SK-N-SH (cell line): ENCODE measurements at regions not wholly inside any gene's neighbourhood (a gene's known extent, or its start where the extent isn't known, plus 50 kb on each side); places are given as distances from the start of the nearest gene placed in this dataset.
"Not testable (repeated sequence)": the region's sequence is repeated elsewhere in the genome, so short reads cannot be mapped to it uniquely, and the experiment has no call there.

Experiments used
- CTCF ChIA-PET: fragments of 300-600, 350-600 bp; formaldehyde crosslinking; extraction: SDS; loops from one replicate; lab custom pipeline; 2021; lab: Yijun Ruan, JAX
- POLR2A ChIA-PET: fragments of 350-600 bp; sonication (Branson Sonifier 250); formaldehyde crosslinking; extraction: SDS; loops from one replicate; lab custom pipeline; 2020; ENCODE audit warnings: antibody characterized with exemption, inconsistent platforms; lab: Yijun Ruan, JAX
- DNase-seq: peaks from one replicate; pipeline ENCODE4 v3.0.0; 2012
- H2AFZ ChIP-seq: fragments of 200-600 bp; sonication (generic); 2 replicates; pipeline ENCODE4 v1.8.1; 2016; ENCODE audit warnings: antibody characterized with exemption, mild to moderate bottlenecking, low read depth
- H3F3A ChIP-seq: fragments of 200-600 bp; sonication (generic); replicated peaks from 2 replicates; pipeline ENCODE3; 2016; ENCODE audit warnings: antibody characterized with exemption, mild to moderate bottlenecking; ENCODE audit not compliant: insufficient read depth
- H3K27ac ChIP-seq, 2 experiments: fragments of 200-500 bp in 1 of 2; fragments of 200-600 bp in 1 of 2; sonication (Bioruptor generic) in 1 of 2; sonication (generic), shearing (Covaris generic) in 1 of 2; 2 replicates each; pipeline versions ENCODE4 v1.5.1 to v1.6.1; 2014 to 2016; ENCODE audit warnings: low read depth in 2 of 2, inconsistent platforms in 1 of 2, low read length in 1 of 2, mild to moderate bottlenecking in 1 of 2, mixed read lengths in 1 of 2
- H3K27me3 ChIP-seq: fragments of 200-600 bp; sonication (generic), shearing (Covaris generic); 2 replicates; pipeline ENCODE4 v1.6.1; 2016; ENCODE audit warnings: mixed run types; ENCODE audit not compliant: insufficient read depth
- H3K36me3 ChIP-seq, 2 experiments: fragments of 200-500 bp in 1 of 2; fragments of 200-600 bp in 1 of 2; sonication (Bioruptor generic) in 1 of 2; sonication (generic) in 1 of 2; replicated peaks in 1 of 2; 2 replicates each; pipeline versions ENCODE3 to v1.5.1; 2014 to 2016; ENCODE audit warnings: low read length in 1 of 2, mild to moderate bottlenecking in 1 of 2; ENCODE audit not compliant: insufficient read depth in 2 of 2, control insufficient read depth in 1 of 2
- H3K4me1 ChIP-seq, 2 experiments: fragments of 200-500 bp in 1 of 2; fragments of 200-600 bp in 1 of 2; sonication (Bioruptor generic) in 1 of 2; sonication (generic), shearing (Covaris generic) in 1 of 2; 2 replicates each; pipeline versions ENCODE4 v1.5.1 to v1.6.1; 2014 to 2016; ENCODE audit warnings: low read depth in 1 of 2, low read length in 1 of 2, mixed run types in 1 of 2; ENCODE audit not compliant: insufficient read depth in 2 of 2, control insufficient read depth in 1 of 2
- H3K4me2 ChIP-seq: fragments of 200-600 bp; sonication (generic), shearing (Covaris generic); 2 replicates; pipeline ENCODE4 v1.6.1; 2017; ENCODE audit warnings: mixed run types
- H3K4me3 ChIP-seq, 2 experiments: fragments of 200-500 bp in 1 of 2; fragments of 200-600 bp in 1 of 2; sonication (Bioruptor generic) in 1 of 2; sonication (generic), shearing (Covaris generic) in 1 of 2; 2 replicates each; pipeline versions ENCODE4 v1.5.1 to v1.8.1; 2014 to 2016; ENCODE audit warnings: low read depth in 2 of 2, inconsistent platforms in 1 of 2, low read length in 1 of 2, mild to moderate bottlenecking in 1 of 2, mixed read lengths in 1 of 2, moderate library complexity in 1 of 2
- H3K79me2 ChIP-seq: fragments of 200-600 bp; sonication (generic); 2 replicates; pipeline ENCODE4 v1.8.1; 2017; ENCODE audit warnings: mild to moderate bottlenecking; ENCODE audit not compliant: insufficient read depth
- H3K9ac ChIP-seq: fragments of 200-600 bp; sonication (generic); 2 replicates; pipeline ENCODE4 v1.6.1; 2017; ENCODE audit warnings: mixed run types
- H3K9me2 ChIP-seq: fragments of 200-600 bp; sonication (generic); 2 replicates; pipeline ENCODE4 v1.6.1; 2017; ENCODE audit warnings: mixed run types
- H3K9me3 ChIP-seq: fragments of 200-600 bp; sonication (generic); 2 replicates; pipeline ENCODE4 v1.6.1; 2017; ENCODE audit warnings: mixed run types, mild to moderate bottlenecking, moderate library complexity
- H4K20me1 ChIP-seq: fragments of 200-600 bp; sonication (generic); 2 replicates; pipeline ENCODE4 v1.6.1; 2017; ENCODE audit warnings: mild to moderate bottlenecking, mixed run types; ENCODE audit not compliant: insufficient read depth
- GABPA ChIP-seq: IDR thresholded peaks from 2 replicates; pipeline ENCODE4 v1.4.0; 2012; ENCODE audit warnings: low read depth, mild to moderate bottlenecking
- MEF2A ChIP-seq: IDR thresholded peaks from 2 replicates; pipeline ENCODE4 v1.4.0; 2012; ENCODE audit warnings: low read depth, borderline replicate concordance
- RAD21 ChIP-seq: IDR thresholded peaks from 2 replicates; pipeline ENCODE4 v1.6.1; 2012; ENCODE audit warnings: mild to moderate bottlenecking, low read length
- whole genome bisulfite sequencing: methylation state at CpG from one replicate; pipeline ENCODE4 v1.1.6; 2017; ENCODE audit warnings: low lambda C conversion rate; 5-methylcytosine and 5-hydroxymethylcytosine counted together
- TF ChIP-seq, protein P1 (sequence below): IDR thresholded peaks from 2 replicates; pipeline ENCODE4 v1.4.0; 2012; ENCODE audit warnings: low read depth, borderline replicate concordance
- TF ChIP-seq, protein P2 (sequence below): IDR thresholded peaks from 2 replicates; pipeline ENCODE4 v1.4.0; 2012; ENCODE audit warnings: low read depth, borderline replicate concordance
- TF ChIP-seq, protein P3 (sequence below): fragments of 150-350 bp; IDR thresholded peaks from 2 replicates; pipeline ENCODE4 v1.6.1; 2016; ENCODE audit warnings: mild to moderate bottlenecking, low read depth, low read length

DNA sequence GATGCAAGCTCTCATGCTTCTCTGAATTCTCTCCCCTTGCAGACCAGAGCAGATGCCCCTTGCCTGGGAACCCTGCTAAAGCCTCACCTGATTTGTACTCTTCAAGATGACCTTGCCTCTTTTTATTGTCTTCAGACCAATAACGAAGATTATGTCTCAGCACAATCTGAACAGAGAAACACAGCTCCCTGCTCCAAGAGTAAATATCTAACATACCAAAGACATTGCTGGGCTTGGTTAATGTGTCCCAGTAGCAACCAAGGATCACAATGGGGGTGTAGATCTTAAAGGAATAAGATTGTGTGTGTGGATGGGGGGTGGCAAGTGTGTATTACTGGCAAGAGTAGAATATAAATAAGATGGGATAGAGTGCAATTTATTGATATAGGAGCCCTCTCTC lies 67.6 kb upstream of the LHFPL2 start:
- Histone ChIP-seq H3K27ac (no peak overlapping the region), H4K20me1 (no peaks in the 10 kb centered on the region), H3K79me2 (no peaks in the 10 kb centered on the region), H3K4me1 (0 out of 4 replicates have a peak, but pooled peaks cover 0 to 5% of the 10 kb centered on the region in 2 experiments), H3K9me3 (no peaks in the 10 kb centered on the region), H2AFZ (no peak overlapping the region), H3K4me2 (no peak overlapping the region), H3K9me2 (no peaks in the 10 kb centered on the region), H3F3A (no peaks in the 10 kb centered on the region), H3K9ac (no peak overlapping the region), H3K36me3 (no peaks in the 10 kb centered on the region), H3K4me3 (no peak overlapping the region), H3K27me3 (no peaks in the 10 kb centered on the region)
- 32% methylated on average over 1 of the region's 1 CpG for WGBS
- CTCF ChIA-PET, result no interaction called here
- POLR2A ChIA-PET, result no interaction called here
- no peak for DNase-seq
- TF ChIP-seq, protein P1, sequence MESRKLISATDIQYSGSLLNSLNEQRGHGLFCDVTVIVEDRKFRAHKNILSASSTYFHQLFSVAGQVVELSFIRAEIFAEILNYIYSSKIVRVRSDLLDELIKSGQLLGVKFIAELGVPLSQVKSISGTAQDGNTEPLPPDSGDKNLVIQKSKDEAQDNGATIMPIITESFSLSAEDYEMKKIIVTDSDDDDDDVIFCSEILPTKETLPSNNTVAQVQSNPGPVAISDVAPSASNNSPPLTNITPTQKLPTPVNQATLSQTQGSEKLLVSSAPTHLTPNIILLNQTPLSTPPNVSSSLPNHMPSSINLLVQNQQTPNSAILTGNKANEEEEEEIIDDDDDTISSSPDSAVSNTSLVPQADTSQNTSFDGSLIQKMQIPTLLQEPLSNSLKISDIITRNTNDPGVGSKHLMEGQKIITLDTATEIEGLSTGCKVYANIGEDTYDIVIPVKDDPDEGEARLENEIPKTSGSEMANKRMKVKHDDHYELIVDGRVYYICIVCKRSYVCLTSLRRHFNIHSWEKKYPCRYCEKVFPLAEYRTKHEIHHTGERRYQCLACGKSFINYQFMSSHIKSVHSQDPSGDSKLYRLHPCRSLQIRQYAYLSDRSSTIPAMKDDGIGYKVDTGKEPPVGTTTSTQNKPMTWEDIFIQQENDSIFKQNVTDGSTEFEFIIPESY, result no peak
- TF ChIP-seq MEF2A, result no peak
- TF ChIP-seq, protein P2, sequence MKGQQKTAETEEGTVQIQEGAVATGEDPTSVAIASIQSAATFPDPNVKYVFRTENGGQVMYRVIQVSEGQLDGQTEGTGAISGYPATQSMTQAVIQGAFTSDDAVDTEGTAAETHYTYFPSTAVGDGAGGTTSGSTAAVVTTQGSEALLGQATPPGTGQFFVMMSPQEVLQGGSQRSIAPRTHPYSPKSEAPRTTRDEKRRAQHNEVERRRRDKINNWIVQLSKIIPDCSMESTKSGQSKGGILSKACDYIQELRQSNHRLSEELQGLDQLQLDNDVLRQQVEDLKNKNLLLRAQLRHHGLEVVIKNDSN, result no peak
- TF ChIP-seq, protein P3, sequence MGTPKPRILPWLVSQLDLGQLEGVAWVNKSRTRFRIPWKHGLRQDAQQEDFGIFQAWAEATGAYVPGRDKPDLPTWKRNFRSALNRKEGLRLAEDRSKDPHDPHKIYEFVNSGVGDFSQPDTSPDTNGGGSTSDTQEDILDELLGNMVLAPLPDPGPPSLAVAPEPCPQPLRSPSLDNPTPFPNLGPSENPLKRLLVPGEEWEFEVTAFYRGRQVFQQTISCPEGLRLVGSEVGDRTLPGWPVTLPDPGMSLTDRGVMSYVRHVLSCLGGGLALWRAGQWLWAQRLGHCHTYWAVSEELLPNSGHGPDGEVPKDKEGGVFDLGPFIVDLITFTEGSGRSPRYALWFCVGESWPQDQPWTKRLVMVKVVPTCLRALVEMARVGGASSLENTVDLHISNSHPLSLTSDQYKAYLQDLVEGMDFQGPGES, result no peak
- TF ChIP-seq GABPA, result no peak
- TF ChIP-seq RAD21, result no peak

DNA sequence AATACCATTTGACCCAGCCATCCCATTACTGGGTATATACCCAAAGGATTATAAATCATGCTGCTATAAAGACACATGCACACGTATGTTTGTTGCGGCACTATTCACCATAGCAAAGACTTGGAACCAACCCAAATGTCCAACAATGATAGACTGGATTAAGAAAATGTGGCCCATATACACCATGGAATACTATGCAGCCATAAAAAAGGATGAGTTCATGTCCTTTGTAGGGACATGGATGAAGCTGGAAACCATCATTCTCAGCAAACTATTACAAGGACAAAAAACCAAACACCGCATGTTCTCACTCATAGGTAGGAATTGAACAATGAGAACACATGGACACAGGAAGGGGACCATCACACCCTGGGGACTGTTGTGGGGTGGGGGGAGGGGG lies 66.8 kb upstream of the LHFPL2 start:
- WGBS, result 91% methylated on average over 3 of the region's 3 CpGs
- H3K27ac ChIP-seq, H3K9me3 ChIP-seq, H3K79me2 ChIP-seq, H3K4me3 ChIP-seq, H3K9ac ChIP-seq, POLR2A ChIA-PET, H3K27me3 ChIP-seq, H3K4me1 ChIP-seq, H3K4me2 ChIP-seq, H3K9me2 ChIP-seq, DNase-seq, H3K36me3 ChIP-seq, CTCF ChIA-PET, H2AFZ ChIP-seq, H4K20me1 ChIP-seq, H3F3A ChIP-seq: not testable (repeated sequence)

DNA sequence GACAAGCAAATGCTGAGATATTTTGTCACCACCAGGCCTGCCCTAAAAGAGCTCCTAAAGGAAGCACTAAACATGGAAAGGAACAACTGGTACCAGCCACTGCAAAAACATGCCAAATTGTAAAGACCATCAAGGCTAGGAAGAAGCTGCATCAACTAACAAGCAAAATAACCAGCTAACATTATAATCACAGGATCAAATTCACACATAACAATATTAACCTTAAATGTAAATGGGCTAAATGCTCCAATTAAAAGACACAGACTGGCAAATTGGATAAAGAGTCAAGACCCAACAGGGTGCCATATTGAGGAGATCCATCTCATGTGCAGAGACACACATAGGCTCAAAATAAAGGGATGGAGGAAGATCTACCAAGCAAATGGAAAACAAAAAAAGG lies 63.1 kb upstream of the LHFPL2 start:
- H3K9me2 ChIP-seq, H3K4me2 ChIP-seq, CTCF ChIA-PET, H3F3A ChIP-seq, H3K4me3 ChIP-seq, POLR2A ChIA-PET, H3K36me3 ChIP-seq, H3K9me3 ChIP-seq, H3K4me1 ChIP-seq, H3K9ac ChIP-seq, H4K20me1 ChIP-seq, H3K27ac ChIP-seq, H2AFZ ChIP-seq, H3K79me2 ChIP-seq, DNase-seq, H3K27me3 ChIP-seq: not testable (repeated sequence)

DNA sequence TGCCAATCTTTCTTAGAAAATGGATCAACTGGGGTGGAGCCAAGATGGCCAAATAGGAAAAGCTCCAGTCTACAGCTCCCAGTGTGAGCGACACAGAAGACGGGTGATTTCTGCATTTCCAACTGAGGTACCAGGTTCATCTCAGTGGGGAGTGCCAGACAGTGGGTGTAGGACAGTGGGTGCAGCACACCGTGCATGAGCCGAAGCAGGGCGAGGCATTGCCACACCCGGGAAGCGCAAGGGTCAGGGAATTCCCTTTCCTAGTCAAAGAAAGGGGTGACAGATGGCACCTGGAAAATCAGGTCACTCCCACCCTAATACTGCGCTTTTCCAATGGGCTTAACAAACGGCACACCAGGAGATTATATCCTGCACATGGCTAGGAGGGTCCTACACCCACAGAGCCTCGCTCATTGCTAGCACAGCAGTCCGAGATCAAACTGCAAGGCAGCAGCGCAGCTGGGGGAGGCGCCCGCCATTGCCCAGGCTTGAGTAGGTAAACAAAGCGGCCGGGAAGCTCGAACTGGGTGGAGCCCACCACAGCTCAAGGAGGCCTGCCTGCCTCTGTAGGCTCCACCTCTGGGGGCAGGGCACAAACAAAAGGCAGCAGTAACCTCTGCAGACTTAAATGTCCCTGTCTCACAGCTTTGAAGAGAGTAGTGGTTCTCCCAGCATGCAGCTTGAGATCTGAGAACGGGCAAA lies 61.3 kb upstream of the LHFPL2 start:
- H3F3A ChIP-seq, H3K36me3 ChIP-seq, H2AFZ ChIP-seq, H3K27ac ChIP-seq, H3K4me3 ChIP-seq, H3K9me3 ChIP-seq, H3K4me2 ChIP-seq, H3K9me2 ChIP-seq, H4K20me1 ChIP-seq, H3K79me2 ChIP-seq, POLR2A ChIA-PET, H3K27me3 ChIP-seq, H3K9ac ChIP-seq, DNase-seq, H3K4me1 ChIP-seq: not testable (repeated sequence)
- WGBS, result 83% methylated on average over 11 of the region's 18 CpGs
- CTCF ChIA-PET, result interaction anchor here (0.9 kb wide), 1 partner anchor 50 kb away, joined by 3 read pairs; no protein-coding TSS in a partner anchor
